ENCODE measurements at regions not wholly inside any gene's neighbourhood (a gene's known extent, or its start where the extent isn't known, plus 50 kb on each side); places are given as distances from the start of the nearest gene placed in this dataset.

- in situ Hi-C loops (cut with MboI) = no loop called here
- no peak for DNase-seq
Observed at GRCh38 chr18:10403708-10404107, 50.7 kb upstream of the APCDD1 start.

DNA sequence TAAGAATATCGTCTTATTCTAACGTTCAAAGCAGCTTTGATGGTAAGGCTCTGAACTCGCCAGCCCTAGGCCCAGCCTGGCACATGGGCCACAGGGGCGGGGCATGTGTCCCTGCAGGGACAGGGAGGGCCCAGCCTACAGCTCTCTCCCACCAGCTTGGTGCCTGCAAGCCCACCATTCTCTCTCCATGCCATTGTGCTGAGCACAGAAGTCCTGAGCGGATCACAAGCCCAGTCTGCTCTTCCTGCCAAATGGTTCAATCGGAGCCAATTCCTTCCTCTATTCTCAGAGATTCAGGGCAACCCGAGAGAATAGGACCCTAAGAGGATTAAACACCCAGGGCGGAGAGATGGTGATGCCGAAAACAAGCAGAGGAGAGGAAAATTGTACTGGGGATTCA lies 50.3 kb upstream of the APCDD1 start:
- H3K9me2 ChIP-seq (ENCODE audit: insufficient read depth) = no peaks in the 10 kb centered on the region
- TF ChIP-seq EZH2phosphoT487 (IDR thresholded peaks at IDR 0.05; ENCODE audit: insufficient read depth, low read depth) (no peak), EZH2 (IDR thresholded peaks at IDR 0.05; ENCODE audit: insufficient read depth, poor library complexity, severe bottlenecking) (no peak)
- no peak for DNase-seq
- WGBS, 2 experiments (ENCODE audit: low coverage in 1 of 2, low lambda C conversion rate in 2 of 2, missing lambda C conversion rate in 2 of 2) = 42 to 48% methylated on average over 9 of the region's 9 CpGs
- H3K9ac ChIP-seq = no peak overlapping the region
- in situ Hi-C loops (cut with MboI) = no loop called here
- H3K4me2 ChIP-seq (ENCODE audit: unreplicated experiment) = no peak overlapping the region
- no peak overlapping the region for H3K27ac ChIP-seq
- H3K4me3 ChIP-seq = no peak overlapping the region
- peaks cover 6% of the 10 kb centered on the region; the same call in 1 of the 2 replicates for H3K4me1 ChIP-seq (ENCODE audit: insufficient read depth)
- no peaks in the 10 kb centered on the region for H3K79me2 ChIP-seq (ENCODE audit: insufficient read depth)
- H3K27me3 ChIP-seq (replicated peaks; ENCODE audit: insufficient read depth) = 0 out of 2 replicates have a peak, but pooled peaks cover 10% of the 10 kb centered on the region
- H4K20me1 ChIP-seq (ENCODE audit: insufficient read depth) = no peaks in the 10 kb centered on the region
- H3K9me3 ChIP-seq (ENCODE audit: low read depth) = no peaks in the 10 kb centered on the region
- no peaks in the 10 kb centered on the region for H3F3A ChIP-seq (ENCODE audit: insufficient read depth)
- H2AFZ ChIP-seq = no peak overlapping the region
- no peaks in the 10 kb centered on the region for H3K36me3 ChIP-seq (ENCODE audit: low read depth)

More at GRCh38 chr18:10403708-10404107, 50.7 kb upstream of the APCDD1 start:
- H3K4me3 ChIP-seq = no peak overlapping the region
- no peaks in the 10 kb centered on the region for H3K79me2 ChIP-seq (ENCODE audit: insufficient read depth)
- H3K4me2 ChIP-seq (ENCODE audit: unreplicated experiment) = no peak overlapping the region
- no peaks in the 10 kb centered on the region for H3K9me2 ChIP-seq (ENCODE audit: insufficient read depth)
- H3F3A ChIP-seq (ENCODE audit: insufficient read depth) = no peaks in the 10 kb centered on the region
- H3K36me3 ChIP-seq (ENCODE audit: low read depth) = no peaks in the 10 kb centered on the region
- H3K9ac ChIP-seq = no peak overlapping the region
- H4K20me1 ChIP-seq (ENCODE audit: insufficient read depth) = no peaks in the 10 kb centered on the region
- H3K27ac ChIP-seq = no peak overlapping the region
- H2AFZ ChIP-seq = no peak overlapping the region
- no peaks in the 10 kb centered on the region for H3K9me3 ChIP-seq (ENCODE audit: low read depth)
- peaks cover 6% of the 10 kb centered on the region; the same call in 1 of the 2 replicates for H3K4me1 ChIP-seq (ENCODE audit: insufficient read depth)
- no peak for TF ChIP-seq EZH2 (IDR thresholded peaks at IDR 0.05; ENCODE audit: insufficient read depth, poor library complexity, severe bottlenecking)
- TF ChIP-seq EZH2phosphoT487 (IDR thresholded peaks at IDR 0.05; ENCODE audit: insufficient read depth, low read depth) = no peak
- WGBS, 2 experiments (ENCODE audit: low coverage in 1 of 2, low lambda C conversion rate in 2 of 2, missing lambda C conversion rate in 2 of 2) = 91% methylated on average over 11 of the region's 11 CpGs
- H3K27me3 ChIP-seq (replicated peaks; ENCODE audit: insufficient read depth) = 0 out of 2 replicates have a peak, but pooled peaks cover 10% of the 10 kb centered on the region

All from GM23248 (cell line).